Ammon's horn (tissue), 1 donor: ENCODE measurements at regions not wholly inside any gene's neighbourhood (a gene's known extent, or its start where the extent isn't known, plus 50 kb on each side); places are given as distances from the start of the nearest gene placed in this dataset.
"Not testable (repeated sequence)": the region's sequence is repeated elsewhere in the genome, so short reads cannot be mapped to it uniquely, and the experiment has no call there.

Experiments
- DNase-seq: peaks from one replicate; pipeline ENCODE4 v3.0.0-alpha.2; 2016; ENCODE audit warnings: low spot score

DNA sequence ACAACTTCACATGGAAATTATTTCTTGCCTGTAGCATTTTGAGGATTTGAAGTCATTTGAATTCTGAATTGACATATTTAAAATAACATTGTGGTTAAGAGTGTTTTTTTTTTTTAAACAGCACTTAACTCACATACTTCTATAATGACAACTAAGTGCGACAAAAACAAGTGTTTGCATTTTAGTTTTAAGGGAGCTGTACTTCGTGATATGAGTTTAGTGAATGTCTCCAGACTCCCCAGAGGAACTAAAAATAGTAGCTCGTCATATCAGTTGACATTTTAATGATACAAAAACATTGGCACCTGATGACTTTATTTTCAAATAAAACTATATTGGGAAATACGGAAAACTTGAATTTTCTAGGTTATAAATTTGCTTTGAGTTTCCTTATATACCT, 389.6 kb upstream of the MON1B start:
- no peak for DNase-seq

GRCh38 chr16:76816475-76816874, 374.5 kb upstream of the MON1B start:
- no peak for DNase-seq

DNA sequence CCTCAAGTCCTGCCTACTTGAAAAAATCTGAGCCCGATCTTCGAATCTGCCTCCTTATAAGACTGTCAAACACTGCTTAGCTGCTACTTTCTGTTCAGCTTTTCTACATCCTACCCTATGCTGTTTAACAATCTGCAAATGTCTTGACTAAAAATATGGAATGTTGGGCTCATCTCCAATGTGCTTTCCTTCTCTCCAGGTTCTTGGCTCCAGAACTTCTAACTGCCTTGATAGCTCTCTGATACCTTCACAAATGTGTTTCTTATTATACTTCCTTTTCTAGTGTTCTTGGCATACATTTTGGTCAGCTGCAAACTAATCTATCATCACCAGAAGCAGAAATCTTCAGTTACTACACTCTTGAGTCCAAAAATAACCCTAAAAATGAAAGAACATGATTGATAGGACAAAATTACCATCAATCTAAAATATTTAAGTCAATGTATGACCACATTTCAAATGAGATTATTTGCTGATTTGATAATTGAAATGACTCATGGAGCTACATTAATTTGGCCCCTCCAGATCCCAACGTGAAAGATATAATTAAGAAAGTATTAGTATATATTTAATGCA, 372.3 kb upstream of the MON1B start:
- DNase-seq = no peak

DNA sequence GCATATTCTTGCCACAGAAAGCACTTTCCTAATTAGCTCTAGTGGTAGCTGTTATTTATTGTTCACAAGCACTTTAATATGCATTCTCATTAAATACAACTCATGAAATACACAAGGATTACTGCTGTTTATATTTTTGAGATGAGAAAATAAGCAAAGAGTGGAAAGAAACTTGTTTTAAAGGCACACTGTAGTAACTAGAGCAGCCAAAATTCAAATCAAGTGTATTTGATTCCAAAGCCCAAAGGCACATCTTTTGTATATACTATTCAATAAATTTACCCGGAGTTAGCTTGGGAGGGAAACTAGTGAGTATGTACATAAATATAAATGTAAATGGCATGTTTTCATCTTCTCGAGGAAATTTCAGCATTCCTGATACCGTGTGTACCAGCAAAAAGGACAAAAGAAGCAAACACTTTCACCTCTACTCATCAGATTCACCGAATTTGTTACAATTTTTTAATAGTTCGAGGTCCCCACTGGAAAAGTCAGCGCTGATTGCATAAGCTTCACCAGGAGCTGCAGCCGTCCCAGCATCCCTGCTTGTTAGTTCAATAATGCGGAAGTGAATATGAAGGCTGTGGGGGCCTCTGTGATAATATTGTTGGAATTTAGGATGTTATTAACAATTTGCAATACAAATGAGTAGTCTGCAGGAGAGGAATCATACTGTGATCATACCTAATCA, 371.6 kb upstream of the MON1B start:
- DNase-seq = no peak

DNA sequence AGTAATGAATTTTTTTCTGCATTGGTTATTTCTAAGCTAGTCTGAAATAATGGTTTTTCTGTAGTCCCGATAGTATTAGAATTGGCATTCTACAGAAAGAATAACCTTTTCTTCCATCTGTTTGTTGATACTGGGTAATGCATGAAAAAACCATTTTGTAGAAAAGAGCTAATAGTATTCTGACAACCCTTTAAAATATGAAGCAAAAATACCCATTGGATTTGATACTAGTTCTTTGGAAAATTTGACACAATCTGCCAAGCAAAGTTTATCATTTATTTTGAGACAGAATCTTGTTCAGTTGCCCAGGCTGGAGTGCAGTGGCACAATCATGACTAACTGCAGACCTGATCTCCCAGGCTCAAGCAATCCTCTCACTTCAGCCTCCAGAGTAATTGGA, 366.8 kb upstream of the MON1B start:
- DNase-seq = no peak

DNA sequence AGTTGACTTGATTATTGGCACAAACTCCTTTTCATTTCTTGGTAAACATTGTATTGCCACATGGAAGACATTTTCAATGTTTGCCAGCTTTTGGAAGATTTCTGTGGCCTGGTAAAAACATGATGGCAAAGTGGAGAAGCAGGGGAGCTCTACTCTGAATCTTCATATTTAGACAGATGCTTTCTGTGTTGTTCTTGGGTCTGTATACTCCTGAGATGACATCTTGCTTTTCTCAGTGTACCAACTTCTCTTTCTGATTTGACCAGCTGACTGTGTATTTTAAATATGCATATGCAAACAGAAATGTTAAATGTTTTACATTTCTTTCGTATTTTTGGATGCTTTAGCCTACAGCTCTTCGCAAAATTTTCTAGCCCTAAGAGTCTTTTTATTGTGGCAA, 366.2 kb upstream of the MON1B start:
- DNase-seq = no peak

DNA sequence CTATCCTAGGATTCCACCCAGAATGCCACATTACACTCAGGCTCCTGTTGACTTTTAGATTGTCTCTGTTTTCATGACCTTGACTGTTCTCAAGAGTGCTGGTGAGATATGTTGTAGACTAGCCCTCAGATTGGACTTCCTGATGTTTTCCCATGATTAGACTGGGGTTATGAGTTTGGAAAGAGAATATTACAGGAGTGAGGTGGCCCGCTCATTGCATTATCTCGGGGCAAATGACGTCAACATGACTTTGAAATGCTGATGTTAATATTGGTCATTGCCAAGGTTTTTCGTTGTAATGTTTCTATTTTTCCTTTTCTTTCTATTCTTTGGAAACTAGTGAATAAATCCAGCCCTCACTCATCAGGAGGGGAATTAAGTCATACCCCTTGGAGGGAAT, 355.7 kb upstream of the MON1B start:
- no peak for DNase-seq

- DNase-seq = no peak
These were observed 355.1 kb upstream of the MON1B start for GRCh38 chr16:76835779-76836300.

GRCh38 chr16:76837872-76838271, 353.1 kb upstream of the MON1B start:
- no peak for DNase-seq

- DNase-seq = no peak
These were observed 336.8 kb upstream of the MON1B start for GRCh38 chr16:76854234-76854633.

- DNase-seq = no peak
These were observed 334.9 kb upstream of the MON1B start for GRCh38 chr16:76856112-76856511.

DNA sequence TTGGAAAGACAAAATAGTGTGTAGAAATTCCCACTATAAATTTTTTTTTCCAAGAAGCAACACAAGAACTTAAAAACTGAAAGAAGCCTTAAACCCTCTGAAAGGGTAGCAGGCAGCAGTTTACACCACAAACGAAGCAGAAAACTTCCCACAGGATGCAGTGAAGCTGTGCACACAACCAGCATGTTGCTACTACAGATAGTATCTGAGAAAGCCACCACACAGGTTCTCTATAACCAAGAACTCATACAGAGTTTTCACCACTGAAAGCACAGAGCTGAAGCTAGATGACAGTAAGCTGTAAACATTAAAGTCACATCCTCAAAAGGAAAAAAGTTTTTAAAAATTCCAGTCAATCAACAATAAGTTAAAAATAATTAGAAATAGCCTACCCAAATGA, 333.6 kb upstream of the MON1B start:
- no peak for DNase-seq

DNA sequence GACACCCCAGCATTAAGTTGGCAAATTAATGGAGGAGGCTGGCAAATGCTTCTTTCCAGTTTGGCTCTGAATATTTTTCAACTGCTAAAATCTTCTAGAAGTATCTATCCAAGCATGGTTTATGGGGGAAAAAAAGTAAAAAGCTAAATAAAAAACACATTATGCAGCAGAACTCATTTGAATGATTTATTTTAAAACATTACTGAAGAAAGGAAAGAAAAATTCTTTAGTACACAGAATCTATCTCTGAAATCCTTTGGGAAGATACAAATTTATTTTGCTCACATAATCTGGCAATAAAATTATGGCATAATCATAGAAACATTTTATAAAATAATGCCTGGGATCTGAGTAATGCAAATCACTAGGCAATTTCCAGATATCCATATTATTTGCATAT, 328.1 kb upstream of the MON1B start:
- DNase-seq = no peak

GRCh38 chr16:76866994-76867393, 324.0 kb upstream of the MON1B start:
- DNase-seq = no peak

DNA sequence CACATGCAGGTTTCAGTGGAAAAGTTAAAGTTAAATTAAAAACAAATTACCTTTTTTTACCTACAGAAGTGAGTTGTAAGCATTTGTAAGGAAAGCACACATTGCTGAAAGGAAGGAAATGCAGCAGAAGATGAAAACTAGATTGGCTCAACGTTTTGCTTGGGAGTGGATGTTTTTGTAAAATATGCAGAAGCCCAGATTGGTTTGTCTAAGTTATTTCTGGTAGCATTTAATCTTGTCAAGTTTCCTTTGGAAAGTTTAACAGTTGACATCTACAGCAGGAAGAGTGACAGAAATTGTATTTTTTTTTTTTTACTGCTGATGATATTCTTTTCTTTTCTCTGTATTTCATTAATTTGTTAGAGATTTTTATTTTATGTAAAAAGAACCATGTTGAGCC, 315.1 kb upstream of the MON1B start:
- DNase-seq = no peak

- no peak for DNase-seq
These were observed 311.6 kb upstream of the MON1B start for GRCh38 chr16:76879420-76879819.

GRCh38 chr16:76880523-76880922, 310.5 kb upstream of the MON1B start:
- not testable (repeated sequence) for DNase-seq

GRCh38 chr16:76882105-76882504, 308.9 kb upstream of the MON1B start:
- DNase-seq = no peak

GRCh38 chr16:76883076-76883475, 307.9 kb upstream of the MON1B start:
- DNase-seq = no peak

DNA sequence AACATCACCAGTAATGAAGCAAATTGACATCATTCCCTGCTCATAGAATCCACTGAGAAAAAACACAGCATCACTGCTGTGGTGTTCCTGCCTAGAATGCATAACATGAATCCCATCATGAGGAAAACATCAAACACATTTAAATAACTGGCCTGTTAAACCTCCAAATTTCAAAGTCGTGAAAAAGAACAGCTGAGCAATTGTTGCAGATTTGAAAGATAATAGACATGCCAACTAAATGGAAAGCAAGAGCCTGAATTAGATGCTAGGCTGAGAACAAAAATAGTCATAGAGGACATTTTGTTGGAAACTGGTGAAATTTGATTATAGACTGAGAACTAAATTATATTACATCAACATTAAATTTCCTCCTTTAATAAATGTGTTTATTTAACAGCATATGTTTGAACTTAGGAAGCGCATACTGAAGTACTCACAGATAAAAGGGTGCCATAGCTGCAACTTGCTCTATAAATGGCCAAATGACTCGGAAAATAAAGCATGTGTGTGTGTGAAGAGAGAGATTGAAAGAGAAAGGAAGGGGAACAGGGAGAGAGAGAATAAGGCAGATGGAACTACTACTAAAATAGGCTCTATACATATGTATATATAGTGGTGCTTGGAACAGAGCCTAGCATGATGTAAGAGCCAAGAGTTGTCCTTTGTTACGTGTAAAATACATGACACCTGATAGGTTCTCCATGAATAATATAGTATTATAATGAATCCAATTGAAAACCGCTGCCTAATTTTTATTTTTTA, 305.0 kb upstream of the MON1B start:
- no peak for DNase-seq

DNA sequence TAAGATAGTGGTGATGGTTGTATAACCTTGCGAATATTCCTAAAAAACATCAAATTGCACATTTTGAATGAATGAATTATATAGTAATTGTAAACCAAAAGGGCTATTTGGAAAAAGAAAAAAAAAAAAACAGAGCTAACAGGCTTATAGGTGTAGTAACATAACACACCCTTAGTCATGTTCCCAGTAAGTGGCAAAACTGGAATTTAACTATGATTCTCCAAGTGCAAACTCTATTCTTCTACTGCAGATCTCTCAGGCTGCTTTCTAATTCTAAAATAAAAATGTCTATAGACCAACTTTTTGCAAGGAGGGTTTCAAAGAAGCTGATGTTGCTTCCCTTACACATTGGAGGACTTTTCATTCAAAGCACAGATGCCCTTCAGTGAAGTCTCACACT, 293.2 kb upstream of the MON1B start:
- no peak for DNase-seq

DNA sequence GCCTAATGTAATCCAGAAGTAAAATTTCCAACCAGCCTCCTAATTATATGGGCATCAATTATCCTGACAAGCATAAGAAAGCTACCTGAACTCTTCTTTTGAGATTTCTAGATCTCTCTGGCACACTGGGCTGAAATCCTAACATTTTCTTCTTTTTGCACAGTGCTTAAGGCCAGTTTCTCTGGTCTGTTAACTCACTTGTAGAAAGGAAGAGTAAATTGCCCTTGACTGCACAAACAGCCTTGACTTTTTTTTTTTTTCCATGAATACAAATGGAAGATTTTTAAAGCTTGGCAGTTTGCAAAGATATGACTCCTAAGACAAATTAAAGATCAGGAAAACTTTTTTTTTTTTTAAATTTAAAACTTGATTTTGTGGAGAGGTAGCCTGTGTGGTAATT, 291.2 kb upstream of the MON1B start:
- no peak for DNase-seq
